Astrocyte (in vitro differentiated cells and primary cell): ENCODE measurements at regions not wholly inside any gene's neighbourhood (a gene's known extent, or its start where the extent isn't known, plus 50 kb on each side); places are given as distances from the start of the nearest gene placed in this dataset.

Experiments
- DNase-seq: peaks from one replicate; pipeline ENCODE4 v3.0.0-alpha.2; 2010; ENCODE audit warnings: low read depth
- FAIRE-seq: peaks from 2 replicates; lab custom pipeline; 2011; peaks lifted over from hg19 to GRCh38; lab: Jason Lieb, UNC
- H2AFZ ChIP-seq: 2 replicates; pipeline ENCODE4 v1.6.0; 2012; ENCODE audit warnings: low read depth, low read length, inconsistent platforms
- H3K27ac ChIP-seq: 2 replicates; pipeline ENCODE4 v1.5.1; 2011; ENCODE audit warnings: low read depth, low read length, inconsistent platforms
- H3K27me3 ChIP-seq: 2 replicates; pipeline ENCODE4 v1.6.0; 2011; ENCODE audit warnings: low read length, inconsistent platforms; ENCODE audit not compliant: insufficient read depth
- H3K36me3 ChIP-seq: 2 replicates; pipeline ENCODE4 v1.5.1; 2011; ENCODE audit warnings: low read length, inconsistent platforms; ENCODE audit not compliant: insufficient read depth
- H3K4me1 ChIP-seq: 2 replicates; pipeline ENCODE4 v1.5.1; 2011; ENCODE audit warnings: low read length, inconsistent platforms; ENCODE audit not compliant: insufficient read depth
- H3K4me2 ChIP-seq: 2 replicates; pipeline ENCODE4 v1.6.0; 2012; ENCODE audit warnings: low read length, inconsistent platforms
- H3K4me3 ChIP-seq: 2 replicates; pipeline ENCODE4 v1.5.1; 2011; ENCODE audit warnings: low read depth, mild to moderate bottlenecking, low read length, inconsistent platforms; ENCODE audit not compliant: insufficient read depth
- H3K79me2 ChIP-seq: 2 replicates; pipeline ENCODE4 v1.6.0; 2012; ENCODE audit warnings: mild to moderate bottlenecking, low read length, inconsistent platforms; ENCODE audit not compliant: insufficient read depth
- H3K9ac ChIP-seq: 2 replicates; pipeline ENCODE4 v1.6.0; 2012; ENCODE audit warnings: mild to moderate bottlenecking, low read length, inconsistent platforms
- H3K9me3 ChIP-seq: 2 replicates; pipeline ENCODE4 v1.5.1; 2012; ENCODE audit warnings: low read depth, mild to moderate bottlenecking, low read length, inconsistent platforms; ENCODE audit not compliant: insufficient read depth
- H4K20me1 ChIP-seq: 2 replicates; pipeline ENCODE4 v1.6.0; 2012; ENCODE audit warnings: low read length, inconsistent platforms; ENCODE audit not compliant: insufficient read depth
- H3K27ac Mint-ChIP-seq: one replicate; pipeline ENCODE4 v1.8.0; 2021; ENCODE audit warnings: mild to moderate bottlenecking, mixed read lengths; ENCODE audit not compliant: unreplicated experiment
- H3K27me3 Mint-ChIP-seq: one replicate; pipeline ENCODE4 v1.8.0; 2021; ENCODE audit warnings: low read depth, mixed read lengths; ENCODE audit not compliant: unreplicated experiment
- H3K36me3 Mint-ChIP-seq: one replicate; pipeline ENCODE4 v1.8.0; 2021; ENCODE audit warnings: low read depth, mixed read lengths; ENCODE audit not compliant: unreplicated experiment
- H3K4me1 Mint-ChIP-seq: one replicate; pipeline ENCODE4 v1.8.0; 2021; ENCODE audit warnings: low read depth, mixed read lengths; ENCODE audit not compliant: unreplicated experiment
- H3K4me3 Mint-ChIP-seq: one replicate; pipeline ENCODE4 v1.8.0; 2021; ENCODE audit warnings: mild to moderate bottlenecking, moderate library complexity, mixed read lengths; ENCODE audit not compliant: unreplicated experiment
- H3K9me3 Mint-ChIP-seq: one replicate; pipeline ENCODE4 v1.8.0; 2021; ENCODE audit warnings: mild to moderate bottlenecking, mixed read lengths; ENCODE audit not compliant: unreplicated experiment
- EZH2 ChIP-seq: IDR thresholded peaks from 2 replicates; pipeline ENCODE4 v1.6.1; 2012; ENCODE audit warnings: mild to moderate bottlenecking, low read length, inconsistent platforms; ENCODE audit not compliant: insufficient read depth
- TF ChIP-seq, protein P1 (sequence below): IDR thresholded peaks from 2 replicates; pipeline ENCODE4 v1.5.1; 2011; ENCODE audit warnings: low read depth, mild to moderate bottlenecking, inconsistent platforms, low read length, moderate library complexity; ENCODE audit not compliant: insufficient read depth

GRCh38 chrX:26522501-26522900 is 306.5 kb downstream of the MAGEB5 start:
- H3K36me3 Mint-ChIP-seq, result no peaks in the 10 kb centered on the region
- no peak for TF ChIP-seq EZH2
- TF ChIP-seq, protein P1, sequence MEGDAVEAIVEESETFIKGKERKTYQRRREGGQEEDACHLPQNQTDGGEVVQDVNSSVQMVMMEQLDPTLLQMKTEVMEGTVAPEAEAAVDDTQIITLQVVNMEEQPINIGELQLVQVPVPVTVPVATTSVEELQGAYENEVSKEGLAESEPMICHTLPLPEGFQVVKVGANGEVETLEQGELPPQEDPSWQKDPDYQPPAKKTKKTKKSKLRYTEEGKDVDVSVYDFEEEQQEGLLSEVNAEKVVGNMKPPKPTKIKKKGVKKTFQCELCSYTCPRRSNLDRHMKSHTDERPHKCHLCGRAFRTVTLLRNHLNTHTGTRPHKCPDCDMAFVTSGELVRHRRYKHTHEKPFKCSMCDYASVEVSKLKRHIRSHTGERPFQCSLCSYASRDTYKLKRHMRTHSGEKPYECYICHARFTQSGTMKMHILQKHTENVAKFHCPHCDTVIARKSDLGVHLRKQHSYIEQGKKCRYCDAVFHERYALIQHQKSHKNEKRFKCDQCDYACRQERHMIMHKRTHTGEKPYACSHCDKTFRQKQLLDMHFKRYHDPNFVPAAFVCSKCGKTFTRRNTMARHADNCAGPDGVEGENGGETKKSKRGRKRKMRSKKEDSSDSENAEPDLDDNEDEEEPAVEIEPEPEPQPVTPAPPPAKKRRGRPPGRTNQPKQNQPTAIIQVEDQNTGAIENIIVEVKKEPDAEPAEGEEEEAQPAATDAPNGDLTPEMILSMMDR, result no peak
- Histone ChIP-seq H3K79me2 (no peaks in the 10 kb centered on the region), H2AFZ (no peak overlapping the region), H4K20me1 (no peaks in the 10 kb centered on the region), H3K9ac (no peak overlapping the region), H3K27me3 (no peaks in the 10 kb centered on the region), H3K36me3 (no peaks in the 10 kb centered on the region), H3K27ac (no peak overlapping the region), H3K4me2 (no peak overlapping the region), H3K9me3 (no peaks in the 10 kb centered on the region), H3K4me1 (no peaks in the 10 kb centered on the region), H3K4me3 (no peak overlapping the region)
- no peaks in the 10 kb centered on the region for H3K9me3 Mint-ChIP-seq
- FAIRE-seq, result peak; percentile 58
- no peak overlapping the region for H3K4me3 Mint-ChIP-seq
- H3K4me1 Mint-ChIP-seq, result no peaks in the 10 kb centered on the region
- H3K27me3 Mint-ChIP-seq, result no peaks in the 10 kb centered on the region
- no peak overlapping the region for H3K27ac Mint-ChIP-seq
- no peak for DNase-seq

GRCh38 chrX:26511589-26512363 is 295.8 kb downstream of the MAGEB5 start:
- DNase-seq (no peak), FAIRE-seq (no peak)
- H3K27me3 ChIP-seq, result no peaks in the 10 kb centered on the region
- Mint-ChIP-seq H3K4me3 (no peak overlapping the region), H3K4me1 (no peaks in the 10 kb centered on the region), H3K9me3 (no peaks in the 10 kb centered on the region), H3K27ac (no peak overlapping the region), H3K36me3 (no peaks in the 10 kb centered on the region), H3K27me3 (no peaks in the 10 kb centered on the region)
- TF ChIP-seq, protein P1, result no peak
- TF ChIP-seq EZH2, result no peak
- H4K20me1 ChIP-seq, result no peaks in the 10 kb centered on the region
- H3K4me3 ChIP-seq, result no peak overlapping the region
- no peaks in the 10 kb centered on the region for H3K79me2 ChIP-seq
- H3K4me2 ChIP-seq, result no peak overlapping the region
- no peaks in the 10 kb centered on the region for H3K36me3 ChIP-seq
- no peak overlapping the region for H2AFZ ChIP-seq
- no peaks in the 10 kb centered on the region for H3K4me1 ChIP-seq
- H3K27ac ChIP-seq, result no peak overlapping the region
- H3K9ac ChIP-seq, result no peak overlapping the region
- H3K9me3 ChIP-seq, result no peaks in the 10 kb centered on the region

- H4K20me1 ChIP-seq, result no peaks in the 10 kb centered on the region
- H3K9me3 ChIP-seq, result no peaks in the 10 kb centered on the region
- TF ChIP-seq, protein P1, result no peak
- no peak for TF ChIP-seq EZH2
- H3K27ac ChIP-seq, result no peak overlapping the region
- no peaks in the 10 kb centered on the region for H3K4me1 Mint-ChIP-seq
- no peaks in the 10 kb centered on the region for H3K27me3 ChIP-seq
- H3K36me3 ChIP-seq, result no peaks in the 10 kb centered on the region
- H3K27me3 Mint-ChIP-seq, result no peaks in the 10 kb centered on the region
- no peaks in the 10 kb centered on the region for H3K36me3 Mint-ChIP-seq
- H3K9ac ChIP-seq, result no peak overlapping the region
- H3K4me3 Mint-ChIP-seq, result no peak overlapping the region
- no peaks in the 10 kb centered on the region for H3K4me1 ChIP-seq
- no peaks in the 10 kb centered on the region for H3K79me2 ChIP-seq
- DNase-seq, result no peak
- H3K4me2 ChIP-seq, result no peak overlapping the region
- FAIRE-seq, result peak; percentile 39
- H3K9me3 Mint-ChIP-seq, result no peaks in the 10 kb centered on the region
- H3K27ac Mint-ChIP-seq, result no peak overlapping the region
- no peak overlapping the region for H2AFZ ChIP-seq
- no peak overlapping the region for H3K4me3 ChIP-seq
Observed at GRCh38 chrX:26470941-26471340, 255.0 kb downstream of the MAGEB5 start.
